ENCODE measurements at regions not wholly inside any gene's neighbourhood (a gene's known extent, or its start where the extent isn't known, plus 50 kb on each side); places are given as distances from the start of the nearest gene placed in this dataset.

- no peak for TF ChIP-seq ZNF532 (CRISPR knock-in tag; IDR thresholded peaks at IDR 0.05; ENCODE audit: borderline replicate concordance)
- TF ChIP-seq ZNF396 (CRISPR knock-in tag; IDR thresholded peaks at IDR 0.05; ENCODE audit: borderline replicate concordance): no peak
- TF ChIP-seq SMAD3 (CRISPR knock-in tag; IDR thresholded peaks at IDR 0.05; ENCODE audit: borderline replicate concordance): no peak
- TF ChIP-seq ATF2 (CRISPR knock-in tag; IDR thresholded peaks at IDR 0.05; ENCODE audit: borderline replicate concordance, low read depth): no peak
- TF ChIP-seq USF1 (CRISPR knock-in tag; IDR thresholded peaks at IDR 0.05): no peak
- TF ChIP-seq RORB (CRISPR knock-in tag; IDR thresholded peaks at IDR 0.05): no peak
- no peak for TF ChIP-seq ETV6 (CRISPR knock-in tag; IDR thresholded peaks at IDR 0.05)
- TF ChIP-seq AR (CRISPR knock-in tag; IDR thresholded peaks at IDR 0.05): no peak
- no peak for TF ChIP-seq NFATC4 (CRISPR knock-in tag; IDR thresholded peaks at IDR 0.05)
- no peak for TF ChIP-seq IRF1 (CRISPR knock-in tag; IDR thresholded peaks at IDR 0.05)
- CTCF ChIA-PET: no interaction called here
- H3K27me3 Mint-ChIP-seq (ENCODE audit: low read depth): no peaks in the 10 kb centered on the region
- H3K4me3 Mint-ChIP-seq: no peak overlapping the region
- ATAC-seq: no peak
- H3K4me1 Mint-ChIP-seq: no peaks in the 10 kb centered on the region
- no peak overlapping the region for H3K27ac Mint-ChIP-seq
- no peaks in the 10 kb centered on the region for H3K36me3 Mint-ChIP-seq
- DNase-seq (ENCODE audit: low spot score): no peak
- H3K9me3 Mint-ChIP-seq: no peaks in the 10 kb centered on the region
- POLR2A ChIA-PET: no interaction called here
Observed at GRCh38 chr11:91433284-91434010, 791.2 kb upstream of the FAT3 start.

GRCh38 chr11:91421641-91422040 is 803.0 kb upstream of the FAT3 start:
- no peak overlapping the region for H3K27ac Mint-ChIP-seq
- no peak overlapping the region for H3K4me3 Mint-ChIP-seq
- CTCF ChIA-PET: no interaction called here
- no peak for TF ChIP-seq USF2 (CRISPR knock-in tag; IDR thresholded peaks at IDR 0.05)
- no peak for TF ChIP-seq ZNF263 (CRISPR knock-in tag; IDR thresholded peaks at IDR 0.05; ENCODE audit: low read depth)
- no peak for TF ChIP-seq AFF4 (CRISPR knock-in tag; IDR thresholded peaks at IDR 0.05; ENCODE audit: borderline replicate concordance)
- TF ChIP-seq FOXP4 (CRISPR knock-in tag; IDR thresholded peaks at IDR 0.05): no peak
- TF ChIP-seq E2F4 (CRISPR knock-in tag; IDR thresholded peaks at IDR 0.05; ENCODE audit: borderline replicate concordance, low read depth): no peak
- POLR2A ChIA-PET: no interaction called here
- ATAC-seq (no peak), DNase-seq (ENCODE audit: low spot score) (no peak)
- no peaks in the 10 kb centered on the region; the same call in 1 of the 2 replicates for H3K9me3 Mint-ChIP-seq
- peaks cover 3% of the 10 kb centered on the region; the same call in 1 of the 2 replicates for H3K4me1 Mint-ChIP-seq
- no peaks in the 10 kb centered on the region for H3K36me3 Mint-ChIP-seq
- H3K27me3 Mint-ChIP-seq (ENCODE audit: low read depth): no peaks in the 10 kb centered on the region
